Calu3 (cell line): ENCODE measurements at regions not wholly inside any gene's neighbourhood (a gene's known extent, or its start where the extent isn't known, plus 50 kb on each side); places are given as distances from the start of the nearest gene placed in this dataset.

Experiments
- BruUV-seq: library from RNA; stranded (reverse); fragments of 400-500 nt; replicated peaks from 2 replicates; lab custom pipeline; 2021; lab: Mats Ljungman, UMichigan
- CTCF ChIA-PET: fragments of 300-600 bp; sonication (Branson Sonifier 250); formaldehyde crosslinking; loops from one replicate; lab custom pipeline; 2022; ENCODE audit warnings: antibody characterized with exemption; lab: Charles Lee
- DNase-seq: peaks from one replicate; pipeline ENCODE4 v3.0.0; 2022
- H3K27ac Mint-ChIP-seq: one replicate; pipeline ENCODE4 v1.8.0; 2022; ENCODE audit warnings: mixed read lengths; ENCODE audit not compliant: unreplicated experiment
- H3K27me3 Mint-ChIP-seq: one replicate; pipeline ENCODE4 v1.8.0; 2022; ENCODE audit warnings: mixed read lengths; ENCODE audit not compliant: unreplicated experiment
- H3K36me3 Mint-ChIP-seq: one replicate; pipeline ENCODE4 v1.8.0; 2022; ENCODE audit warnings: mild to moderate bottlenecking, moderate library complexity, mixed read lengths; ENCODE audit not compliant: insufficient read depth, unreplicated experiment
- H3K4me1 Mint-ChIP-seq: one replicate; pipeline ENCODE4 v1.8.0; 2022; ENCODE audit warnings: mild to moderate bottlenecking, low read depth, mixed read lengths; ENCODE audit not compliant: unreplicated experiment
- H3K4me3 Mint-ChIP-seq: one replicate; pipeline ENCODE4 v1.8.0; 2022; ENCODE audit warnings: mild to moderate bottlenecking, low read depth, moderate library complexity, mixed read lengths; ENCODE audit not compliant: unreplicated experiment
- H3K9me3 Mint-ChIP-seq: one replicate; pipeline ENCODE4 v1.8.0; 2022; ENCODE audit warnings: low read depth, mixed read lengths; ENCODE audit not compliant: unreplicated experiment
- CTCF ChIP-seq: fragments of 200-600 bp; IDR thresholded peaks from one replicate; pipeline ENCODE4 v1.8.0; 2022; ENCODE audit warnings: antibody characterized with exemption; ENCODE audit not compliant: unreplicated experiment
- intact Hi-C: fragments of 100-400 bp; cut with micrococcal nuclease; formaldehyde crosslinking; loops from one replicate; pipeline ENCODE4 v1.10.0; 2022; ENCODE audit not compliant: unreplicated experiment

DNA sequence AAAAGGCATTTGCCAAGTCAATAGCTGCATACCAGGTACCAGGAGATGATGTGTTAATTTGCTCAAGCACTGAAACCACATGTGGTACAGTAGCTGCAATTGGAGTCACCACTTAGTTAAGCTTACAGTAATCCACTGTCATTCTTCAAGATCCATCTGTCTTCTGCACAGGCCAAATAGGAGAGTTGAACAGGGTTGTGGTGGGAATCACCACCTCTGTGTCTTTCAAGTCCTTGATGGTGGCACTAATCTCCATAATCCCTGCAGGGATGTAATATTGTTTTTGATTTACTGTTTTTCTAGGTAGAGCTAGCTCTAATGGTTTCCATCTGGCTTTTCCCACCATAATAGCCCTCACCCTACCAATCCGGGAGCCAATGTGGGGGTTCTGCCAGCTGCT lies 91.9 kb downstream of the FCRL5 start:
- Mint-ChIP-seq H3K4me1 (no peaks in the 10 kb centered on the region), H3K36me3 (no peaks in the 10 kb centered on the region), H3K4me3 (no peak overlapping the region), H3K9me3 (no peaks in the 10 kb centered on the region), H3K27ac (no peak overlapping the region), H3K27me3 (peaks cover 84% of the 10 kb centered on the region)
- BruUV-seq, result no TSS peak
- intact Hi-C loops, result no loop called here
- no peak for TF ChIP-seq CTCF
- DNase-seq, result no peak
- CTCF ChIA-PET, result no interaction called here

DNA sequence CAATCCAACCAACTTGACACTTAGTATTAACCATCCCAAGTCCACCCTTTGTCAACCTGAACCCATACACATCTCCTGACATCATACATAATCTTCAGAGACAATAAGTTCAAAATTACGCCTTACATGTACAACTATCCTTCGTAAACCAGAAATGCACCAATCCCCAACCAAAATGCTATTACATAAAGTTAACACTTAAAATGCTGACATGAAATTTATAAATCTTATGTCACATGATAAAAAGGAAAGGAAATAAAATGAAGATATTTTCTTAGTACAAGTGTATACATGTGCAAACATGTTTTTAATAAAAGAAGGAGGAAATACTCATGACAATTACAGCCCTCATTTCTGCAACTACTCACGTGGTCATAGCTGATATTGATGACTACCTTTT lies 95.0 kb downstream of the FCRL5 start:
- BruUV-seq, result no TSS peak
- TF ChIP-seq CTCF, result no peak
- intact Hi-C loops, result no loop called here
- Mint-ChIP-seq H3K36me3 (no peaks in the 10 kb centered on the region), H3K4me3 (no peak overlapping the region), H3K4me1 (no peaks in the 10 kb centered on the region), H3K27me3 (peaks cover 70% of the 10 kb centered on the region), H3K27ac (no peak overlapping the region), H3K9me3 (no peaks in the 10 kb centered on the region)
- DNase-seq, result no peak
- CTCF ChIA-PET, result no interaction called here

GRCh38 chr1:157455318-157455717 lies 97.0 kb downstream of the FCRL5 start:
- no peaks in the 10 kb centered on the region for H3K4me1 Mint-ChIP-seq
- H3K36me3 Mint-ChIP-seq, result no peaks in the 10 kb centered on the region
- no peaks in the 10 kb centered on the region for H3K9me3 Mint-ChIP-seq
- intact Hi-C loops, result no loop called here
- no peak overlapping the region for H3K4me3 Mint-ChIP-seq
- CTCF ChIA-PET, result interaction anchor here (0.8 kb wide), 1 partner anchor 10 kb away, joined by 3 read pairs; no protein-coding TSS in a partner anchor
- no peak overlapping the region for H3K27ac Mint-ChIP-seq
- no TSS peak for BruUV-seq
- peaks cover 66% of the 10 kb centered on the region for H3K27me3 Mint-ChIP-seq
- no peak for TF ChIP-seq CTCF
- DNase-seq, result no peak

DNA sequence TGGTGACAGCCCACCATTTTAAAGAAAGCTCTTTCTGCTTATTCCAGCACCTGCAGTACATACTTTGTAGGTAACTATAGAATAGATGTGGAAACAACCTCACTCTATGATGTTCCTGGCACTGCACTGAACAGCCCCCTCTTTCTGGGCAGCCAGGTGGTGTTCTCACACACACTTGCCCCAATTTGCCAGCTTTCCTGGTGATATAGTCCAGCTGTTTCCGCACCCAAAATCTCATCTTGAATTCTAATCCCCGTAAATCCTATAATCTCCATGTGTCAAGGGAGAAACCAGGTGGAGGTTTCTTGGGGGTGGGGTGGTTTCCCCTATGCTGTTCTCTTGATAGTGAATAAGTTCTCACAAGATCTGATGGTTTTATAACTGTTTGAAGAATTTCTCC lies 102.2 kb downstream of the FCRL5 start:
- no peak overlapping the region for H3K27ac Mint-ChIP-seq
- TF ChIP-seq CTCF, result no peak
- H3K4me3 Mint-ChIP-seq, result no peak overlapping the region
- no peaks in the 10 kb centered on the region for H3K4me1 Mint-ChIP-seq
- intact Hi-C loops, result no loop called here
- peaks cover 24% of the 10 kb centered on the region for H3K27me3 Mint-ChIP-seq
- no TSS peak for BruUV-seq
- CTCF ChIA-PET, result interaction anchor here (0.7 kb wide), 1 partner anchor 13 kb away, joined by 3 read pairs; no protein-coding TSS in a partner anchor
- no peak for DNase-seq
- no peaks in the 10 kb centered on the region for H3K9me3 Mint-ChIP-seq
- H3K36me3 Mint-ChIP-seq, result no peaks in the 10 kb centered on the region
